ENCODE measurements at regions not wholly inside any gene's neighbourhood (a gene's known extent, or its start where the extent isn't known, plus 50 kb on each side); places are given as distances from the start of the nearest gene placed in this dataset.

DNA sequence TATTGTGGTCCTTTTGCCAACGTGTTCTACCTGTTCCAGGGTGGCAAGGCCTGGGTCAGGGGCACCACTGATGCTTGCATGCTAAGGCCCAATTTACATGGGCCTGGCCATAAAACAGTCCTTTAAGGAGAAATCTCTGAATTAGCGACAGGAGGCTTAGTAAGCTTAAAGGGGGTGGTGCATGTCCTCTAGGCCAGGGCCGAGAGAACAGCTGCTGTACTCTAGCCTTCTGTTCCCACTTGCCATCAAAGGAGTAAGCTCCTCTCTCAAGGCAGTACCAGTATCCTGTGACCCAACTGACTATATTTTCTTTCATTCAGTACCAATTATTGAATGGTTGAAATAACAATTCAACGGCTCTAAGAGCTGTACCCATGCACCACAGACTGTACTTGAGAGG lies 67.7 kb upstream of the ZDHHC17 start:
- no peak for TF ChIP-seq TAF1 (IDR thresholded peaks at IDR 0.05; ENCODE audit: low read depth)
- TF ChIP-seq, protein P1, sequence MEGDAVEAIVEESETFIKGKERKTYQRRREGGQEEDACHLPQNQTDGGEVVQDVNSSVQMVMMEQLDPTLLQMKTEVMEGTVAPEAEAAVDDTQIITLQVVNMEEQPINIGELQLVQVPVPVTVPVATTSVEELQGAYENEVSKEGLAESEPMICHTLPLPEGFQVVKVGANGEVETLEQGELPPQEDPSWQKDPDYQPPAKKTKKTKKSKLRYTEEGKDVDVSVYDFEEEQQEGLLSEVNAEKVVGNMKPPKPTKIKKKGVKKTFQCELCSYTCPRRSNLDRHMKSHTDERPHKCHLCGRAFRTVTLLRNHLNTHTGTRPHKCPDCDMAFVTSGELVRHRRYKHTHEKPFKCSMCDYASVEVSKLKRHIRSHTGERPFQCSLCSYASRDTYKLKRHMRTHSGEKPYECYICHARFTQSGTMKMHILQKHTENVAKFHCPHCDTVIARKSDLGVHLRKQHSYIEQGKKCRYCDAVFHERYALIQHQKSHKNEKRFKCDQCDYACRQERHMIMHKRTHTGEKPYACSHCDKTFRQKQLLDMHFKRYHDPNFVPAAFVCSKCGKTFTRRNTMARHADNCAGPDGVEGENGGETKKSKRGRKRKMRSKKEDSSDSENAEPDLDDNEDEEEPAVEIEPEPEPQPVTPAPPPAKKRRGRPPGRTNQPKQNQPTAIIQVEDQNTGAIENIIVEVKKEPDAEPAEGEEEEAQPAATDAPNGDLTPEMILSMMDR (IDR thresholded peaks at IDR 0.05; ENCODE audit: poor library complexity, severe bottlenecking): no peak

Measured in neural cell (in vitro differentiated cells).